ENCODE measurements at regions not wholly inside any gene's neighbourhood (a gene's known extent, or its start where the extent isn't known, plus 50 kb on each side); places are given as distances from the start of the nearest gene placed in this dataset.
"Not testable (repeated sequence)": the region's sequence is repeated elsewhere in the genome, so short reads cannot be mapped to it uniquely, and the experiment has no call there.

DNA sequence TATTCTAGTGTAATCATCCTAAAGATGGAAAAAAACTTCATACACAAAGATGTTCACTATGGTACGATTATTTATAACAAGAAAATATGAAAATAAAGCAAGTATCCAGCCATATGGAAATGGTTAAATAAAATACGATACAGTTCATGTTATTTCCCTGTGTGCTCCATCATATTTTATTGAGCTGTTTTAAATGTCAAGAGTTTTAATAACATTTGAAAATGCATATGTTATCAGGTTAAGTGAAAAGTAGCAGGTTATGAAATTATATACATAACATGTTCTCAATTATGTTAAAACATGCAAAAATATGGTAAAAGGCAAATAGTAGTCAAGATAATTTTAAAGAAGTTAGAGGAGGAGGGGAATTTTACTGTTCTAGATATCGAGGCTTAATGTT is 192.0 kb downstream of the HNRNPD start:
- no peak for DNase-seq (ENCODE audit: low read depth in 2 of 2)

DNA sequence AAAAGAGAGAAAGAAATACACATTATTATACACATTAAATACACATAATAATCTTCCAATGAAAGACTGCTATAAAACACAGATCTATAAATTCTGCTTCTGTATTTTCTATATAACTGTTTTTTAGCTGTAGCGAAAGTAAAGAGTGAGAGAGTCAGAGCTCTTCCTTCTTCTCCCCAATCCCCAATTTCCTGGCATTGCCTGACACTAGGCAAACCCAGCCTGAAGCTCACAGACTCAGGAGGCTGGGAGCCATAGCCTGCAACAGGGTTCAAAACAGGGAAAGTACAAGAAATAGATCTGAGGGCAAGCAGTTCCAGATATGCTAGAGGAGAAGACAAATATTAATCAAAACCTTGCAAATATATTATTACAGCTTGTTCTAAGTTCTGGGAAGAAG is 201.6 kb downstream of the HNRNPD start:
- no peak for DNase-seq (ENCODE audit: low read depth in 2 of 2)

DNA sequence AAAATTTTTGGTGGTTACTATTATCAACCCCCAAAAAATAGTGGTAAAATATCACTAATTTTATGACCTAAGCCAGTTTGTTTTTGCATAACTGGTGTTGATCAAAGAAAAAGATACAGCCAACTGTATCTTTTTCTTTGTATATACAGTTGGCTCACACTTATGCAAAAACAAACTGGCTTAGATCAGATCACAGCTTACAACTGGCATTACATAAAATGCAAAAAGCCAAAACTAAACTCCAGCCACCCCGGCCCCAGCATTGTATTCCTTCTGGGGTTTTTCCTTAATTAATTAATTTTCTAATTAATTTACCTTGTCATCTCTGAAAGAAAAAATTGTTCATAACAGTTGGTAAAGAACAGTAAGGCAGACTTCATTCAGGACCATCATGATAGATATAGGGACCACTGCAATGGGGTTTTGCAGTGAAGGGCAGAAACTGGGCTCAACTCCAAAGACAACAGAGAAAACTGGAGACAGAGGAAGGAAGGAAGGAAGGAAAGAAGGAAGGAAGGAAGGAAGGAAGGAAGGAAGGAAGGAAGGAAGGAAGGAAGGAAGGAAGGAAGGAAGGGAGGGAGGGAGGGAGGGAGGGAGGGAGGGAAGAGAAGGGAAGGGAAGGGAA is 202.1 kb downstream of the HNRNPD start:
- no peak for DNase-seq (ENCODE audit: low read depth in 2 of 2)

DNA sequence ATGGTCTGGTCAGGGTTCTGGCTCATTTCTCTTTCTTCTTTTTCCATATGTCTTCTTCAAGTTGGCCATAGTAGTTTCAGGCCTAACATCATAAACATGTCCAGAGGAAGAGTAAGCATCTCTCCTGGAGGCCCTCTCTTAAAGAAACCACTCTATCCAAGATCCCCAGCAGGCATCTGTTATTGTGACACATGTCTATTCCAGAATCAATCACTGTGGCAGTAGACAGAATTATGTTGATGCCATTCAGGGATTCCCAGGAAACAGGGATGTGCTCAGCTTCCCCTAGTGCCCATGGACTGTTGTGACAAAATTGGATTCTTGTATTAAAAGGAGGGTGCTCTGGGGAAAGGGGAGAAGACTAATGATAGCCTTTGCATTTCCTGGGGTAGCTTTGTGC is 224.0 kb downstream of the HNRNPD start:
- DNase-seq (ENCODE audit: low read depth in 2 of 2): no peak

DNA sequence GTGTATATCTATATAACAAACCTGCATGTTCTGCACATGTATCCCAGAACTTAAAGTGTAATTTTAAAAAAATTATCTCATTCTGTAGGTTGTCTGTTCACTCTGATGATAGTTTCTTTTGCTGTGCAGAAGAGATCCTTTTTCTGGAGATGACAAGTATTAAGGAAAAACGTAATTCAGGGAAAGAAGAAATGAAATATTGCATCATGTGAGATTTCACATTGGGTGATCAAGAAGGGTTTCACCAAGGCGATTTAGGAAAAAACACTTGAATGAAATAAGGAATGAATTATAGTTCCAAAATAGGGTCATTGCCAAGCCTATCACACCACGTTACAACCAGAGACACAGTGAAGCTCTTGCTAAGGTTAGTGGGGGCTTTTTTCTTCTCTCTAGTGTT is 227.9 kb downstream of the HNRNPD start:
- DNase-seq (ENCODE audit: low read depth in 2 of 2): no peak

DNA sequence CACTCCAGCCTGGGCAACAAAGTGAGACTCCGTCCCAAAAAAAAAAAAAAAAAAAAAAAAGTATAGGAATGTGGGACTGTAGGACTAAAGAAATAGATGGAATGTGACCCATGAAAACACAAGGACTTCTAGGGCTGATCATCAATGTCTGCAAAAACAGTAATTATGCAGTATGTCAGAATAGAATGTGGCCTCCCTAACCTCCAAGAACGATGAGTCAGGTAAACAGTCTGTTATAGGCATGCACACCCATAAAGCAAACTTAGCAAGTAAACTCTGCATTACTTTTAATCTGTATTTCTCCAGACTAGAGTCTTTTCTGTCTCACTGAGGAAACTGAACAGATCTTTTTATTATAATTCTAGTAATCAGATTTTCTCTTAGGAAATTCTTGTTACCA is 233.4 kb downstream of the HNRNPD start:
- DNase-seq (ENCODE audit: low read depth in 2 of 2): no peak

DNA sequence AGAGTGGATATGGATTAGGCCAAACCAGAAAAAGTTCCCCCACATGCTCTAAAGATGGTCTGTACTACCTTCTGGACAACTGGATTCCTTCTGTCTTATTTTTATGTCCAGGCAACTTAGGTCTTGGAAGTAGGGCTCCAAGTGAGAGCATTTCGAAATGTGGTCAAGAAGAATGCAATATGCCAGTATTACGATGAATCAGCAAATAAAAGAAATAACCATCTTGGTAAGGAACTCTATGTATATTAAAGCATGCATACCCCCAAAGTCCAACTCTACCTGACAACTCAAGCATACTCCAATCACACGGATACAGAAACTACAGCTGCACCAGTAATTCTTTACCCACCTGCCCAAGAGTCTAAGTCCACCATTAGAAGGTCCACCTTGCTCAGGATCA is 234.5 kb downstream of the HNRNPD start:
- DNase-seq (ENCODE audit: low read depth in 2 of 2): no peak

DNA sequence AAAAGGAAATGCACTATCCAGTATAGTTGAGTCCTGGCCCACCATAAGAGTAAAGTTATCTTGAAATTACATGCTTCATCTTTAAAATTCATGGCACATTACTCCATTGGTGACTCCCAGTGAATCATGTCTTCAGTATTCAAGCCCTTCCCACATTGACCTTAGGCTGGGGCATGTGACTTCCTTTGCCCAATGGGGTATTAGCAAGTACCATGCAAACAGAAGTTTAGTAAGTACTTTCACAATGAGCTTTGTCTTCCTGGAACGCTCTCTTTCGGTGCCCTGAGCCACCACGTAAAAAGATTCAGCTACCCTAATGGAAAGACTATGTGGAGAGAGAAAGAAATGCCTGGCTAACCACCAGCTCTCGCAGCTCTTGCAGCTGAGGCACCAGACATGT is 235.4 kb downstream of the HNRNPD start:
- no peak for DNase-seq (ENCODE audit: low read depth in 2 of 2)

DNA sequence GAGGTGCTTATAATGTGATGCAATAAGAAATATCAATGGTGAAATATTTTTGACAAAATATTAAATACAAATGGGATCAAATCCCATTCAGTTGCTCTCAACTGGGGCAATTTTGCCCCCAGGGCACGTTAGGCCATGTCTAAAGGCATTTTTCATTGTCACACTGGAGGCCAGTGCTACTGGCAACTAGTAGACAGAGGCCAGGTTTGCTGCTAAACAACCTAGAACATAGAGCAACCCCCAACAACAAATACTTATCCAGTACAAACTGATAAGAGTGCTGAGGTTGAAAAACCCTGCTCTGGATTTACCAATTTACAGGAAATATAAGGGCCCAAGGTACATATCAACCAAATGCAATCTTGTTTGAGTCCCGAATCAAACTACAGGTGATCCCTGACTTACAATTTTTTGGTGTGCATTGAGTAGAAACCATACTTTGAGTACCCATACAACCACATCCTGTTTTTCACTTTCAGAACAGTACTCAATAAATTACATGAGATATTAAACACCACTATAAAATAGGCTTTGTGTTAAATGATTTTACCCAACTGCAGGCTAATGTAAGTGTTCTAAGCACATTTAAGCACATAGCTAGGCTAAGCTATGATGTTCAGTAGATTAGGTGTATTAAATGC is 237.5 kb downstream of the HNRNPD start:
- no peak for DNase-seq (ENCODE audit: low read depth in 2 of 2)

DNA sequence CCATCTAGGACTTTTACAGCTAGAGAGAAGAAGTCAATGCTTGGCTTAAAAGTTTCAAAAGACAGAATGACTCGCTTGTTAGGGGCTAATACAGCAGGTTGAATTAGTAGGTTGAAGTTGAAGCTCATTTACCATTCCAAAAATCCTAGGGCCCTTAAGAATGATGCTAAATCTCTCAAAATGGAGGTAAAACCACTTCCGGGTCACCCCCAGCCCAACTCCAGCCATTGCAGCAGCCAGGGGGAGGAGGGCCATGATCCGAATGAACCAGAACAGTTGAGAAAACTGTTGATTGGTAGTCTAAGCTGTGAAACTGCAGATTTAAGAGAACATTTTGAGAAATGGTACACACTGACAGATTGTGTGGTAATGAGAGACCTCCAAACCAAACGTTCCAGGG is 245.4 kb downstream of the HNRNPD start:
- no peak for DNase-seq (ENCODE audit: low read depth in 2 of 2)

DNA sequence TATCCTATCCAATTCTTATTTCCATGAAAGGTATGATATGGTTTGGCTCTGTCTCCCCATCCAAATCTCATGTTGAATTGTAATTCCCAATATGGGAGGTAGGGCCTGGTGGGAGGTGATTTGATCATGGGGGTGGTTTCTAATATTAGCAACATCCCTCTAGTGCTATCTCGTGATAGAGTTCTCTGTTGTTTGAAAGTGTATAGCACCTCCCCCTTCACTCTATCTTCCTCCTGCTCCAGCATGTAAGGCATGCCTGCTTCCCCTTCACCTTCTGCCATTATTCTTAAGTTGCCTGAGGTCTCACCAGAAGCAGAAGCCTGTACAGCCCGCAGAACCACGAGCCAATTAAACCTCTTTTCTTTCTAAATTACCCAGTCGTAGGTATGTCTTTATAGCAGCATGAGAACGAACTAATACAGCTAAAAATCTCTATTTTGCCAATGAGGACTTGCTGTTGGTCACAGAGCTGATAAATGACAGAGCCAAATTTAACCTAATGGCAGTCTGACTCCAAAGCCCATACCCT is 247.2 kb downstream of the HNRNPD start:
- no peak for DNase-seq (ENCODE audit: low read depth in 2 of 2)

DNA sequence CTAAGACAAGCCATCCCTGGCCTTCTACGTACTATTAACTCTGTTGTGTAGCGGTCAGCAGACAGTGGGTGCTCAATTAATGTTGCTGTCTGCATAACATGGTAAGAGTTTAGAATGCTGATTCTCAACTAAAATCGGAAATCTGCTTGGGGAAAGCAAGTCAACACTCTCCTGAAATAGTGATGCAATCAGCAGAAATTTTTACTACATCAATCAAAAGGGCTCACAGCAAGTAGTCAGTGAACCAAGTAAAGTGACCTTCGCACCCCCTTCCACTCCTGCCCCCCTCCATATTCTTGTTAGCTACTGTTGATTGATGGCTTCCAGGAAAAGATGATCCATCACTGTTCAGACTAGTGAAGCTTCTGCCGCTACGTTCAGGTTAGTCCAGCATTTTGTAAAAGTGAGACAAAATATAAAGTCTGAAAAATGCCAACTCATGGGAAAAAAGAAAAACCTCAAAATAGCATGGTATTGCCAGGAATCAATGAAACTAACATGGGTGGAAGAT is 247.9 kb downstream of the HNRNPD start:
- DNase-seq (ENCODE audit: low read depth in 2 of 2): no peak

DNA sequence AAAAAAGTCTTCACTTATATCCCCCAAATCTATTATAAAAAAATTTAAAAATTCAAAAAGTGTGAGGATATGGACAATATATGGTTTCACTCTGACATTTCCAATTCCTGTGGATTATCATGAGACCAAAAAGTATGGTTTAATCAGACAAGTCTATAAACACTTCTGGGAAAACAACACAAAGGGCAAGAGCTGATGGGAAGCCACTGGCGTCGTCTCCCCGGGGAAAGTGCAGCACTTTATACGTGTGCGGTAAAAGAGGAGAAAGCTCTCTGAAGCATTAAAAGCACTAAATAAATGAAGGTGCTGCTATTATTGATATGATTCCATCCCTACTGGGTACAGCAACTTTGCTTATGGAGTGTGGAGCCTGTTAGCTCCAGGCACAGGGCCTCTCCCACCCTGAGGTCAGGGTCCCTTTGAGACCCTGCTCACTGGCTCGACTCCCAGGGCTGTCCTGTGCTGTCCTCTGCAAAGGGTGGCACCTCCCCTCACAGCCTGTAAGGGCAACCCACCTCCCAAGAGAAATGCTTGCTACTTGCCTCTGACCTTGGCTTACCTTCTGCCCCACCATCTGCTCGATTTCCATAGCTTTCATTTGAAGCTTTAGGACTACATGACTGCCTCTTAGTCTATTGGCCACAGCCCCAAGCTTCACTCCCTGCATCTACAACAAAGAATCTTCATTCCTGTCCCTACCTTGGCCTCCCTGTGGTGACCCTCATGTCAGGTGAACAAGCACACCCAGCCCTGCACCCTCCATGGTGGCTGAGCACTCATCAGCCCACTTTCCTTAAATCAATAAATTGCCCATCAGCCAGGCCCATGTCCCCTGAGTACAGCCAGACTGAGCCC is 248.6 kb downstream of the HNRNPD start:
- DNase-seq (ENCODE audit: low read depth in 2 of 2): no peak

DNA sequence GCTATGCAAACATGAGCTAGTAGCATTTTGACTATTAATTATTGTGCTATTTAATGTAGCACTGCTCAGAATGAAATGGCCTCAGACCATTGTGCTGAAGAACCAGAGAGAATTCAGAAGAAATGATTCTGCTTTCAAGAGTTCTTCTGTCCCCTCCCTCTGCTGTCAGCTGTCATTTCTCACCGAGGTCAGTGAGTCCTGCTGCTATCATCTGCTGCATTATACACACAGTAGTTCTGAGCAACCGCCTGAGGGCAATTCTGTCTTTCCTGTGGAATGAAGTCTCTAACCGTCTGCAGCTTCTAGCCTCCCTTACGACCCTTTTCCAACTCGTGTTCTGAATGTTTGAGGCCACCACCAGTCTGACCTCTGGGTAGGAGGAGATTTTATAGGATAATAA is 249.4 kb downstream of the HNRNPD start:
- no peak for DNase-seq (ENCODE audit: low read depth in 2 of 2)

DNA sequence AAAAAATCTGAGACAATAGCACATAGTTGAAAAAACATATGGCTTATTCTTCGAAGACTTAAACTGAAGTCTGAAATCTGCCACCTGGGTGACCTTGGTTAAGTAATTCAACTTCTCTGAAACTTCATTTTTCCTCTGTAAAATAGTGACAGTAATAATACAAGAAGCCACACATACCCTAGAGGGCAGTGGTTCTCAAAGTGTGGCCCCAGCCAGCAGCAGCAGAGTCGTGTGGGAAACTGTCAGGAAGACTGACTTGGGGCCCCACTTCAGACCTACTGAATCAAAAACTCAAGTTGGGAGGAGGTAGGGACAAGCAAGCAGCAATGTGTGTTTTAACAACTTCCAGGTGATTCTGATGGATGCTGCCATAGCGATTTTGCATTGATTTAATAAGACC is 249.9 kb downstream of the HNRNPD start:
- no peak for DNase-seq (ENCODE audit: low read depth in 2 of 2)

DNA sequence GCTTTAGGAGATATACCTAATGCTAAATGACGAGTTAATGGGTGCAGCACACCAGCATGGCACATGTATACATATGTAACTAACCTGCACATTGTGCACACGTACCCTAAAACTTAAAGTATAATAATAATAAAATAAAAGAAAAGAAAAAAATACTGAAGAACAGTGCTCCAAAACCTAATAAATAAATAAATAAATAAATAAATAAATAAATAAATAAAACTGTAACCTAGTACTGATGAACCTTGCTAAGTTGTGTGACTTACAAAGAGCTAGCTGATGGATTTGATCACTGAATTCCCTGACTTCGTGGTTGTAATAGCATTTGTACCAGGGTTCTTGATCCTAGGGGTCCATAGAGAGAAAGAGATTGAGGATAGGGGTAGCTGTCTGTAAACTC is 258.6 kb downstream of the HNRNPD start:
- DNase-seq (ENCODE audit: low read depth in 2 of 2): not testable (repeated sequence)

DNA sequence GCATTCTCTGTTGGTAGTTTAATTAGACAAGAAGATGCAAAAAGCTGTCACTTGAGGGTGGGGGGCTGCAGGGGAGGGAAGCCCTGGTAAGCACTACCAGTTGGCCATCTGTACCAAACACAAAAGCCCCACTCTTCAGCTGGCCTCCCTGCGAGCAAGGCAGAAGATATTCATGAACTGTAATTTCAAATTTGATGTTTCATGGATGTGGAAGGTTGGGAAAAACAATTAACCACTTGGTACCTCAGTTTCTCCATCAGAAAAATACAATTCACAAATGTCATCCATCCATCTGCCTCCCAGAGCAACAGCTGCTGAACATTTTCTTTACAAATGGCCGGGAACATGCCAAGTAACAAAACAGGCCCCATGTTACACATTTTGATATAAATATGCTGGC is 265.3 kb downstream of the HNRNPD start:
- DNase-seq (ENCODE audit: low read depth in 2 of 2): no peak

DNA sequence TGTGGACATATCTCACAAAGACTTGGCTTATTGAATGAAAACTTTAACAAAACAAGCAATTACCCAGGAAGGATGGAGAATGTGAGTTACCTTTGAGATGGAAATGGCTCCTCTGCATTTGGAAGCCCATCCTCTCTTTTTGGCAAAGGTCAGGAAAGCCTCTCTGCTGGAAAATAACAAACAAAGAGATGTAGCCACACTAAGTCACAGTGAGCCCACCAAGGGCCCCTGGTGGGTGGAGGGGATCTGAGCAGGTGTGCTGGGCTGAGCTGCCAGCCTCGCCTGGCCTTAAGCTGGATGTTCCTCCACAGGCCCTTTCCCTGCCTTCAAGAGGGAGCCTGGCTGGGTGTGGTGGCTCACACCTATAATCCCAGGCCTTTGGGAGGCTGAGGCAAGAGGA is 269.2 kb downstream of the HNRNPD start:
- DNase-seq (ENCODE audit: low read depth in 2 of 2): no peak

DNA sequence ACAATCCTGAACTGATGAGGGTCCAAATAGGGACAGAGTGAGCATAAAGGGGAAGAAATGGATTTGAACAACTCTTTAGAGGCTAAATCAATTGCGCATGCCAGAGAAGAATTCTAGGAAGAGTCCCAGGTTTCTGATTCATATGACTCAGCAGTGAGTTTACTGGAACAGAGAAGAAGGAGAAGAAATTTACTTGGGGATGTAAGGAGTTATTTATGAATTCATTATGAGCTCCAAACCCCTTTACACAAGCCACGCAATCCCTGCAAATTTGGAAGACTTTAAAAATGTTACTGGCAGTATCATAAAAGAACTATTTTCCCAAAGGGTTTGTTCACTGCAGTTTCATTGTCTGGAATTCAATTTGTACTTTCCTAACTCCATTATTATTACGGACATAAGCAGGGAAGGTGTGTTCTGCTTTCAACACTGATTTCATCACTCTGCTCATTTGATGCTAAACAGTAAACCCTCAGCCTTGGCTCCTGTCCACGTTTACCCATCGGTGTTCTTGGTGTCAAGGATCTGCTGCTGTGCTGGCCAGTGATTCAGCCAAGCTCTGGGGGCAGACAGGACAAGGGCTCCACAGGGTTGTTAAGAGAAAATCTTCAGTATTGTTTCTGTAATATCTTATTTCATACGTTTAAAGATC is 273.7 kb downstream of the HNRNPD start:
- no peak for DNase-seq (ENCODE audit: low read depth in 2 of 2)

DNA sequence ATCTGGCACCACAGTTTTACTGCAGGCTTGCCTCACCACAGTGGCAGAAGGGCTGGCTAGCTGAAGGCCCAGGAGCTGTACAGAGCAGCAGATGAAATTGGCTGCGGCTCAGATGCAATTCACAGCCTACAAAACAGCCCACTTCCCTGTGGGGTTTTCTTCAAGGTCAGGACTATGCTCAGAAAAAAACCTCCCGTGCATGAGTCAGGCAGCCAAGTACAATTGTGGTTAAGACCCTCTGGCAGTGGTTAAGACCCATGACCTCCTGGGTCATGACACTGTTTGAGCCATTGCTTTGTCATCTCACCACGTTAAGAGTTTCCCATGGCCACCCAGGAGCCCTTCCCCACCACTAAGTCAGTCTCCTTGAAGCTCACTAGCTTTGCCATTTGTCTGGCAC is 276.3 kb downstream of the HNRNPD start:
- no peak for DNase-seq (ENCODE audit: low read depth in 2 of 2)

DNA sequence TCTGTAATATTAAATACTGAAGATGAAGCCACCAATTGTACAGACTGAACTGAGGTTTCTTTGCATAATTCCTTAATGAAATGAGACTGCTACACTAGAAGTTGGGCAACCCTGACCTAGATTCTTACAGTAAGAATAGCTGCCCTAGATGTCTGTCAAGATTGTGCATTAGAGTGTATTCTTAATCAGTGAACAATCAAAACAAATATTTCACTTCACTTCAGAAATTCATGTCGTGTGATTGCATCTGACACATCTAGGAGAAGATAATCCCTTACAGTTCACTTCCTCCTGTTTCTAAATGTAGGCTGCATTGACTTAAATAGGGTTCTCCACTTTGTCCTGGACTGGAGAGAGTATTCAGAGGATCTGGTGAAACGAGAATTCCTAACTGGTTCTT is 283.1 kb downstream of the HNRNPD start:
- DNase-seq (ENCODE audit: low read depth in 2 of 2): no peak

DNA sequence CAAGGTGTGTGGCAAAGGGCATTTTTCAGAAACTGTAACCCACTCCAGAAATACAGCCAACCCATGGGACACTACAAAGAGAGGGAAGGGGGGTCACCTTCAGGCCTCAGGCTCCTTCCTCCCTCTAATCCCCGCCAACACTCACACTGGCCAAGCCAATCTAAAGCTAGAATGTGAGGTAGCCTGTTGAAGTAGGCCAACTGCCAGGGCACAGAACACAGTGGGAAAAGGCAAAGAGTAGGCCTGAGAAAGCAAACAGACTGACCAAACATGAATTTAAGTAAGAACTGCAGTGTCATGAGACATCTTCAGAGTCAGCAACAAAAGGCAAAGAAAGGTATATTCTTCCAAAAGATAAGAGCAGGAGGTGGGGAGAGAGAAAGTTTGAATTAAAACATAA is 289.0 kb downstream of the HNRNPD start:
- no peak for DNase-seq (ENCODE audit: low read depth in 2 of 2)

Measured in stimulated activated CD4-positive, alpha-beta T cell treated with anti-CD3 and anti-CD28 coated beads, Interleukin-1b, Interleukin-23, amount 100 ng/mL, for 4 hours (primary cell).